HG03342 (cell line): ENCODE measurements at regions not wholly inside any gene's neighbourhood (a gene's known extent, or its start where the extent isn't known, plus 50 kb on each side); places are given as distances from the start of the nearest gene placed in this dataset.

Experiments used
- ATAC-seq: cut with Tn5 transposase; IDR thresholded peaks from one replicate; pipeline ENCODE4 v1.9.1; 2021; ENCODE audit warnings: mild to moderate bottlenecking, moderate library complexity; ENCODE audit not compliant: unreplicated experiment

DNA sequence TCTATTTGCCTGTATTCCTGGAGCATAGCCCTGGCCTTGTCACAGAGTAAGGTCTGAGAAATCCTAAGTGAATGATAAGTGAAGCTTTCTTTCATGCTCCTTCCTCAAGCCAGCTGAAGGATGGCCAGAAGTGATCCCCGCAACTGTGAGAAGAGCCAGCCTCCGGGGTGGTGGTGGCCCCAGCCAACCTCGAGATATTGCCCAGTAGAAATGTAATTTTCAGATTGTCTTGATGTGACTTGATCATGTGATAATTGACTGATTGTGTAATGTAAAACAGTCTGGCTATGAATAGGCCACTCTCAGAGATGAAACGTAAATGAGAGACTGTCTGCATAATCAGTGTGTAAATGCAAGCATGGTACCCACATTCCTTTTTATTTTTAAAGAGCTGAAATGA is 242.4 kb upstream of the CAMK1G start:
- ATAC-seq, result no peak

DNA sequence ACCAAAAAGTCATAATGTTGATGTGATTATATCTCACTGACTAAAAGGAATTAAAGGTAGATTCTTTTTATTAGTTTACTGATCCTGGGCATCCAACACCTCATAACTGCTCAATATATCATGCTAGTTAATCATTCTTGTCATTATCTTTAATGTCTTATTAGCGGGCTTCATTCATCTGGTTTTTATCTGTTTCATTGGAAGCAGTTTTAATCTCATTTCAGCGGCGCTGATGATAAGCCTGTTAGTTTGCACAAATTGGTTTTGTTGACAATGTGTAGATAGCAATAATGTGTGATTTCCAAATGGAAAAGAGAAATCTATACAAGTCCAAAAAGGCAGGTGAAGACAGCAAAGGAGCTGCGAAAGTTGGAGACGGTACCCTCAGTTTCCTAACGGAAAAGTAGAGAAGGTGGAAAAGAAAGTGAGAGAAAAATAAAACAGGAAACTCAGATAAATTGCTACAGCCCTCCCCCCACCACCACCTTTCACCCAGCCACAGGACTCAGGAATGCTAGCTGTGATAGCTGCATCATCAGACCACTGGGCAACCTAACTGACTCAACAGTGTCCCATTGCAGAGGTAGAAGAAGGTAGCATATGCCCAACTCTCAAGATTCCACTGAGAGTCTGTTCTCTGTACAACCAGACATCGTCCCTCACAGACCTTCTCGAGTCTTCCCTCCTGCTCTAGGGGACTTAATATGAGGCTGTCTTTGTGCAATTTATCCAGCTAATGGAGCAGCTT is 241.7 kb upstream of the CAMK1G start:
- no peak for ATAC-seq

DNA sequence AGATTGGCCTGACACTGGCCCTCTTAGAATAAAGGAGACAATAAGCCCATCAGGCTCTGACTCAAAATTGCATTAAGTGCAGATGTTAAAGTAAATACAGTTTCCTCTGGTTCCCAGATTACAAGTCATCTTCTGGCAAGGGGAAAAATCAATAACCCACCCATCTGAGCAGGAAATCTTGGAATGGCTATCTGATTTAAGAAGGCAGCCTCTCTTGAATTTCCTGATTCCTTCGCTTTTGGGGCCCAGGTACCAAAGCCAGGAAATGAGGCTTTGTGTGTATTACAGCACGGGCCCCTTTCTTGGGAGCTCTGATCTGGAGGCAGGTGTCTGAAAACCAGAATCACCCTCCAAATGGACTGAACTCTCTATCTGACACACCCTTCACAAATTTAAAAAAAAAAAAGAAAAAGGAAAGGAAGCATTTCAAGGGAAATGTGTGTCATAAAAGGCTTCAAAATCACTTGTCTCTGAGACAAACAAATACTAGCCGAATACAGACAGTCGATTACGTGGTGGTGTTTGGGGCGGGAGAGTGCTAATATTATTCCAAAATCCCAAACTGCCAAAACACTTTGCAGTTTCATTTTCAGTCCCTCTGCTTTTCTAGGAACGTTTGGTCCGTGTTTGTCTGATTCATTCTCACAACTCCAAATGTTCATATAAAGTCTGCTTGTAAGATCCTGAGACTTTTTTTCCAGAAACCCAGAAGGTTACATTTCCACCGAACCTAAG is 240.9 kb upstream of the CAMK1G start:
- no peak for ATAC-seq

DNA sequence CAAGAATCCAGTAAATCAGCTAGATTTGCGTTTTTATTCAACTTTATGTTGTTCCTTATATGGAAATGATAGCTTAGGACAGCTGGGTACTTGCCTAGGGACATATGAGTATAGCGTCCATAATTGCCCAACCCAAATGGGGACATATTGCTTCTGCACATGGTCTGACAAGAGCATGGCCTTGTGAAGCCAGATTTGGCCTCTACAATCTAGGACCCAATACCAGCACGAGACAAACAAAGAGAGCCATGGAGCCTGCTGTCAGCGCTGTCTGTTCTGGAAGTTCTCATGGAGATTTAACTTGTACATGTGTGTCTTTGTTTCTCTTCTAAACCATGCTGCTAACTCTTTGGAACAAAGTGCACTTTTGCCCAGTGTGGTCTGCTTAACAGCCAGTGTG is 240.0 kb upstream of the CAMK1G start:
- ATAC-seq, result no peak

DNA sequence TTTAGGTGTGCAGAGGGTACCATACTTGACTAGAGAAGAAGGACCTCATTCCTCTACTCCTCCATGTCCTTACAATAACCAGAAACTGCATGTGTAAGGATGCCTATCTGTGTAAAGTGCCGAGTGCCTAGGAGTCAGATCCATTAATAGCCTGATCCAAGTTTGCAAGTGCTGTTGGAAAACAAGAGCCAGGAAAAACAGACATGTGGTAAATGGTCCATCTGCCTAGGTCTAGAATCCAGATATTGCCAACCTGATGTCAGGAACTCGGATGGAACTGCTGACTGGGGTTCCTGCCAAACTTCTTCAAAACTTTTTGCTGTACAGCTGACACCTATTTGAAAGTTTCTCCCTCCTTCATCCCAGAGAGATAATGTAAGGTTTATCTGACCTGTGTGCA is 239.4 kb upstream of the CAMK1G start:
- ATAC-seq, result no peak

DNA sequence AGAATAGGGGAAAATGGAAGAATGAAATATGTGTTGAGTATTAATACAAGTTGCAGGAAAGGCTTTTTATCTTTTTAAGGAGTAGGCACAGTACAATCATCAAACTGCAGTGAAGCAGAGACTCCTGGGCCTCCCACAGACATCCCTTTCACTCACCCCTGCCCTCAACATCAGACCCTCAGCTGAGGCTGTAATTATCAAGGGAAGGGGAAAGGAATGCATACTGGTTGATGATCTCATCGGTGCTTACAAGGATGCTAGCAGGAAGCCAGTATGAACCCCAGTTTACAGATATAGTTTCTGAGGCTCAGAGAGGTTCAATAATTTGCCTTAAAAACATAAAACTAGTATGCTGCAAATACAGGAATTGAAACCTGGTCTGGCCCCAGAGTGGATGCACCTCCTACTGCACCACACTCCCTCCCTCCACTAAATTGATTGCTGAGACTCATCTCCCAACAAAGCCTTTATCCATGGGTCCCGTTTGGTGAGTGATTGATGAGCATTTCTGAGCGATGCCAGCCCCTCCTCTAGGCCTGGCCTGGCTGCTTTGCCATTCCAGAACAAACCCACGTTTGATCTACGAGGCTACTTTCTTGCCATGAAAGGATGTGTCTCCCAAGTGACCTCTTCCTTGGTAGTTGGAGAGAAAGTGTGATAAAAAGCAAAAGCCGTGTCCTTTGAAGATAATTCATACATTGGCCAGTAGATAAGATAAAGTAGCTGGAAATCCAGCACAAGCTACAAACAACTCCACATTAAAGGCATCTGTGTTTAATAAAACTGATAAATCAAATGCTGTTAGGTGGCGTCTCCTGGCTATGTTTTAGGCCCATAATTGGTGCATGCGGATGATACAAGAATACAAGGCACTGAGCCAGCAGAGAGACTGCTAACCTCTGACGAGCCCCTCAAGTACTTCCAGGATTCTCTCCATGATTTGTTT is 233.9 kb upstream of the CAMK1G start:
- ATAC-seq, result no peak

DNA sequence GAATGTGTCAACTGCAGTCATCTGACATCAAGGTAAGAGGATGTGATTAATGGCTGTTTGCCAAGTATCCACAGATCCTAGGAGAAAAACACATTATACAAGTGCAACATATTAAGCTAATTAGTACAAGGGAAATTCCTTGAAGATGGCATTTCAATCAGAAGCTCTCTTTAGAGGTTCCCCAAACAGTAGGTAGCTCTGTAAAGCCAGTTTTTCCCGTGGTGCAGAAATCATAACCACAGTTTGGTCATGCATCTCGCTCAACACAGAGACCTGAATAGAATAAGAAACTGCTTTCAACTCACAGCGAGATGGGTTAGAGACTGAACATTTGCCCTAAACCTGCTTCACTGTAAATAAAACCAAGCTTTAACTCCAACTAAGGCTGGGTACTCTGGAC is 230.5 kb upstream of the CAMK1G start:
- no peak for ATAC-seq

DNA sequence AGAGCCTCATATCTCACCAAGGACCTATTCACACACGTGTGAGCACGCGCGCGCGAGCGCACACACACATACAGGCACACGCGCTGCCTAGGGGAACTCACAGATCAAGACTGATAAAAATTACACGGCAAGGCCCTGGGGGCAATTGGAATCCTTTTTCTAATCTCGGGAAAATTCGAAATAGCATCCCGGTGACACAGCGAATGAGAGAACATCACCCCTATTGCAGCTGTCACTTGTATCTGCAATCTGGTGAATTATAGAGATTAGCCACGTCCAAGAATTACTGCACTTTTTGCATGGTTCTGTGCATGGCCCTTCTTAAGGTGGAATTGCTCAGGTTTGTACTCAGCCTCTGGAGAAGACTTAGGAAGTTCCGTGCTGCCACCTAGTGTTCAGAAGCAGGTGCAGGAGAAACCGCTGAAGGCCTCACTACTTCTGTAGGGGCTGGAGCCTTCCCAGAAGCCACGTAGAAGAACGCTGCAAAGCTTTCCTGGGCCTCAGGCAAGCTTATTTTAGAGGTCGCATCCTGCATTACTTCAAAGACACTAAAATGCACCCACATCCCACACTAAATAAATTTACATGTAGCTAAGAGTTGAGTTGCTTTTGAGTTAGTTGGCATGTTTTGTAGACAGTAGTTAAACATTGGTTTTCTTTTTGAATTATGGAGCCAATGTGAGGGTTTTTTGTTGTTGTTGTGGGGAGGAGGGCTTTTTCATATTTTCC is 229.2 kb upstream of the CAMK1G start:
- peak; percentile 96 for ATAC-seq

DNA sequence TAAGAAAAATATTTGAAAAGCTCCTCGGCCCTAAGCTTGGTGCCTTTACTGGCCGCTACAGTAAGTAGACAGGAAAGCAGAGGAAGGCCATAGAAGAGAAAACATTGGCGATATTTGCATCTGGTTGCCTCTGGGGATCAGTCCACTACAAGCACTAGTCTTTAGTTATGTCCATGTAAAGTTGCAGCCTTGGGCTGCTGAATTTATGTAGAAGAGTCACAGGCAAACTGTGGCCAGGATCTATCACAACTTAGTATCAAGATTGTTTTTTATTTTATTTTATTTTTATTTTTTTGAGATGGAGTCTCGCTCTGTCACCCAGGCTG is 228.7 kb upstream of the CAMK1G start:
- ATAC-seq, result no peak

DNA sequence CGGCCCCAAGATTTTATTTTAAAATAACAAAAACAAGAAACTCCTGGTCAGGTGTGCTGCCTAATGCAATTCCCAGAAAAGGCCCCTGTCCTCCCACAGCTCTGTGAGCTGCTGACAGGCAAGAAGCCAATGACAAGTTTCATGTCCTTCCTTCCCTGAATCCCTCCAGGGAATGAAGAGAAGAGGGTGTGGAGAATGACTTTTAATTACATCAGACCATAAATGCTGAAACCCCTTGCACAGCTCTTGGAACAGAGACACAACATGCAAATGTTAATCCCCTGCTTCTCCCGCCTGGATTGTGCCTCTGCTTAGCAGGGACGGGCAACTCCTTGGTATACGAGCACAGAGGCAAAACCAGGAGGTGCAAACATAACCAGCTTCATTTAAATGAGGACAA is 228.1 kb upstream of the CAMK1G start:
- ATAC-seq, result no peak

DNA sequence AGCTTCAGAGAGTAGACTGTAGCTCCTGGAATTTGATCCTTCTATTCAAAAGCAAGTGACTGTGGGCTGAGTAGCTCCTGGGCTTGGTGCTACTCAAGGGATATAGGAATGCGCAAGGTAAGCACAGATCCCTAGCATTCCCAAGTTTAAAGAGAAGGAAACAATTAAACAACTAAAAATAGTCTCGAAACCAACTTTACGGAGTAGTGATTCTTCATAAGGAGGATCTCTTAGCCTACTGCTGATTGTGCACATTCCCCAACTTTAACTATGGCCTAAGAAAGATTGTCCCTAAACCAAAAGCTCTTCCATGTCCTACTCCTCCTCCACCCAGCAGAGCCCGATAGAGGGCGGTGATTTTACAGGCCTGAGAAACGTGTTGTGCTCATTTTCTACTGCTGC is 226.5 kb upstream of the CAMK1G start:
- ATAC-seq, result no peak

DNA sequence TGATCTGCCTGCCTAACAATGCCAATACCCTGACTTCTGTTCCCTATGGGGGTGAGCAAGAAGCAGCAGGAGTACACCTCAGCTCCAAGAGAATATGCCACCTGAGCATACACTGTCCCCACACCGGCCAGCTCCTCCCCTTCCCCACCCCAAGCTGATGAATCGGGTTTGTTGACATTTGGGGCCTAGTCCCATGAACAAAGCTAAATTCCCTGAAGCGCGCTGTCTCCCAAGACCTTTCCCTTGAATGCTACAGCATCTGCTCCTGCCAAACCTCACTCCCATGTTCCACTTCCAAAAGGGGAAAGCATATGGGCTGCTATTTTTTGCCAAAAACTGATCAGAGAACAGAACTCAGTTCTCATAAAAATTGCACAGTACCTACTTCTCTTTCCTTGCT is 220.4 kb upstream of the CAMK1G start:
- ATAC-seq, result no peak

DNA sequence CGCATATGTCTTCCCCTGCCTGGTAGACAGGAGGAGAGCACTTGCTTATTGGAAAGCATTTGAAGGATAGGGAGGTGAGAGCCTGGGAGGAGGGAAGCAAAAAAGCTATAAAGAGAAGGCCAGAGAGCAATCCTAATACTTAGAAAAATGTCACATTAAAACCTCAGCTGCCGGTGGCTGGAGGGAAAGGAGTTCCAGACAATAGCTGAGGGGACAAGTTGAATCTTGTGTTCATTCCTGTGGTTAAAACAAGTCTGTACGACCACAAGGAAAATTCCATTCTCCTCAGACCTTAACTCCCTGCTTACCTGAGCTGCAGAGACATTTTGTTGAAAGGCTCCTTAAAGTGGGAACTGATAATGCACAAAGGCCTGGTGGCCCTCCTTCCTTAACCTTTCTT is 218.8 kb upstream of the CAMK1G start:
- no peak for ATAC-seq

DNA sequence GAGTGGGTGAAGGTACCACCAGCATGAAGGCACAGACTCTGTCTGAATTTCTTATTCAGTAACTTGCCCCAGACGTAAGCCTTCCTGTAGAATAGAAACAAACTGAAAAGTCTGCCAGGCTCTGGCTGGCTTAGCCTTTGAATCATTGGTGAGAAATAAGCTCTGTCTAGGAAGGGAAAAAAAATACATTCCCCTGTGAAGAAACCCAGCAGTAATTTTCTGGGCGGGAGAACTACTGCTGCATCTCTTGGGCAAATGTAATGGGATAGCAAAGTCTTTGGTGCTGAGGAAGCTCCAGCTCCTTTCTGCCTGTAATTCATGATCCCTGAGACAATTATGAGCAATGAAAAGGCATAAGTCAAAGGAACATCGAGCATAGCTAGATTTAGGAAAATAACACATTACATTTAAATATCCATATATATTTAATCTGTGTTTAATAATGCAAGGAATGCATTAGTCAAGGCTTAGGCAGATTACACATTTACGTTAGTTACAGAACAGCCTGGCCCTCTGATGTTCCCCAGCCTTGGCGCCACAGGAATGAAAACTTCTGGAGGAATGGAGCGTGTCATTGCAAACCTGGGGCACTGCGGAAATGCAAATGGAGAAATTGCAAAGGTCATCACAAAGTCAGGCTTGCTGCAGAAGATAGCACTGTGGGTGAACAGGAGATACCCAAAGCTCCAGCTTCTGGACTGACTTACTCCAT is 216.3 kb upstream of the CAMK1G start:
- no peak for ATAC-seq

DNA sequence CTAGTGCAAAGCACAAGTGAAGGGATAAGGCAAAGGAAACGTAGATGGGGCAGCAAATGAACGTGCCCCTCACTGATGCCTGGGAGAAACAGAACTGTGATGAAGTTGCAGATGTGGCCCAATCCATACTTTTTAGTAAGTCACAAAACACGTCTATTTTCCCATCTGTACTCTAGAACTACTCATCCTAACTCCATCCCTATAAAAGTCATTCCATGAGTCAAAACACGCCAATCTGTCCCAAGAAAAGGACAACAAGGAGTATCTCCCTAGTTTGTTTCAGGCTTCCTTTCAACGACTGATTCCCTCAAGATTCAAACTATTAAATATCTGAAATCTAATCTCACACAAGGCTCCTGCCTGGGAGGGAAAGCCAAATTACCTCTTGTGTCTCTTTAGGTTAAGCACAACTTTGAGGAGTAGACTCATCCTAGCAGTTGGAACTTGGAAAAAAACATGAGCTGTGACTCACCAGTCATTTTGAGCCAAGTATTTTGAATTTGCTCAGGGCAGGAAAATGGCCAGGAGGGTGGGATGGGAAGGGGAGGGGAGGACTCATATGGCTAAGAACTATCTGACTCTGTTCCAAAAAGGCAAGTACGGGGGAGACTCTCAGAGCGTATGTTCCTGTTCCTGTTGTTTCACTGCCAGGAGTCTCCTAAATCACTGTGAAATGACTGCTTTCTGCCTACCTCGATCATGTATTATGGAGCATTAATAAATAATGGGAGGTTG is 214.5 kb upstream of the CAMK1G start:
- ATAC-seq, result no peak

DNA sequence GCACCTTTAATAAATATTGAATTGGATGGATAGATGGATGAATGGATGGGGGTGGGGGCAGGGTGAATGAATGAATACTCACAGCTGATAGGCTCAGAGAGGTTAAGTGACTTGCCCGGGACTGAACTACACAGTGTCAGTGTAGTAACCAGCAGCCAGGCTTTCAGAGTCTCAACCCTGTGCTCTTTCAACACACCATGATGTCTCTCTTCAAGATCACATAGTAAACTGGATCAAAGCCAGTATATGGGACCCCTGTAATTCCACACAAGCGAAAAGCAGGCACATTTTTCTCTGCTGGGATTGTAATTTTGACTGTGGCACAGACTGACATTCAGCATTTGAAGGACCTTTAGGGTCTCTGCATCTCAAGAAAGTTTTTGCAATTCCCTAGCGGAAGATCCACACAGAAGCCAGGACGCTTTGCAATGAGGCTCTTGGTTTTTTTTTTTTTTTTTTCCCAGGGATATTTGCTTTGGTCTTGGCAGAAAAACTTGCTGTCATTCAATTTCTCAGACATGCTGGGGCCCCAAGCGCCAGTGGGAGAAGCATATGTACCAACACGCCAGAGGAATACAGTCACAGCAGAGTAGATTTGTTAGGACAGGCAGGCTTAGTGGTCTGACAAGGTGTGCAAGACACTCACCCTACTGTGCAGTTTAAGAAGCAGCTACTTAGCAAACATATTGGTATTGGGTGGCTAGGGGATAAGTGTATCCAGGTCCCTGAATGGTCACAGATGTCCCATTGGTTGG is 213.1 kb upstream of the CAMK1G start:
- ATAC-seq, result no peak

DNA sequence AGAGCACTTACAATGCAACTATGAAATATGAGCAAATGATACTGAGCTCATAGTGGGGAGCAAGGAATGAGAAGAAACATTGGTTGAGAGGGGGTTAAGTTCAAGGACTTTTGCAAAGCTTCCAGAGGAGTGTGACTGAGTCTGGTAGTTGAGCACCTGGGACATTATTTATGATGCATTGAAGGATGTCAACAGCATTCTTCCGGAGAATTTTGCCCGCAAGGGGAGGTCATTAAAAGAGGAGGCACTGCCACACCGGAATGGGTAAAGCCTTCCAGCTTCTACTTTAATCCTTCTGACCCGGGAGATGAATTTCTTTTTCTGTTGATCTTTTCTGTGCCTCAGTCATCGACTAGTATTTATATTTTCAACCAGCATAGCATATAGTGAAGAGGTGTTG is 208.4 kb upstream of the CAMK1G start:
- ATAC-seq, result no peak

DNA sequence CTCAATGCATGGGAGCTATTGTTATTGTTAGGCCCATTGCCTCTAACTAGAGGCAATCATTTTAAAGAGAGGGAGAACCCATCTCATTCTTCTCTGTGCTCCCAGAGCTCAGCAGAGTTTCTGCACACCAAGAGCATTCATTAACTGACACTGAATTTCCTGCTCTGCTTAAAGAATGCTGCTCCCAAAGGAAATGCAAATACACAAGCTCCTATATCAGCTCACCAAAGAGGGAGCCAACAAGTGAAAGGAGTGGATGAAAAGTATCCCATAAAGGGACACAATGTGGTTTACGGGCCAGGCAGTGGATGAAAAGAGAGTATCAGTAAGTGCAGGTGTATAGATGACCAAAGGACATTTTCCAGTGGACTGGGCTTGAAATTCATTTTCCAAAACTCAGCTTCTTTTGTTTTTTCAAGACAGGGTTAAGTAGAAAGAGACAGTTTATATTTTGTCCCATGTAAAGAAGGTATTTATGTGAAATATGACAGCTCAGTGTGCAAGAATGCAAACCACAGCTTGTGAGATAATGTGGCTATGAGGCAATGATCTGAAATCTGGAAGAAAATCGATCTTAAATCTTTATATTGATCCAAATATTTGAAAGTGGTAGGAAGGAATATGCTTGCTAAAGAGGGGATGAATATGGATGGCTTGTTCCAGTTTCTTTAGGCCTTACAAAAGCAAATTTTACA is 207.7 kb upstream of the CAMK1G start:
- ATAC-seq, result no peak
